T-helper 22 cell (primary cell): ENCODE measurements at regions not wholly inside any gene's neighbourhood (a gene's known extent, or its start where the extent isn't known, plus 50 kb on each side); places are given as distances from the start of the nearest gene placed in this dataset.

Experiments used
- DNase-seq: peaks from one replicate; pipeline ENCODE4 v3.0.0-alpha.2; 2020; ENCODE audit warnings: low read depth

GRCh38 chr13:78334059-78334458 is 269.3 kb downstream of the POU4F1 start:
- DNase-seq: no peak

- DNase-seq: no peak
Measured at GRCh38 chr13:78326633-78327032, 276.7 kb downstream of the POU4F1 start.

- DNase-seq: no peak
Measured at GRCh38 chr13:78325585-78325984, 277.8 kb downstream of the POU4F1 start.

- DNase-seq: no peak
Measured at GRCh38 chr13:78323848-78324247, 279.5 kb downstream of the POU4F1 start.

DNA sequence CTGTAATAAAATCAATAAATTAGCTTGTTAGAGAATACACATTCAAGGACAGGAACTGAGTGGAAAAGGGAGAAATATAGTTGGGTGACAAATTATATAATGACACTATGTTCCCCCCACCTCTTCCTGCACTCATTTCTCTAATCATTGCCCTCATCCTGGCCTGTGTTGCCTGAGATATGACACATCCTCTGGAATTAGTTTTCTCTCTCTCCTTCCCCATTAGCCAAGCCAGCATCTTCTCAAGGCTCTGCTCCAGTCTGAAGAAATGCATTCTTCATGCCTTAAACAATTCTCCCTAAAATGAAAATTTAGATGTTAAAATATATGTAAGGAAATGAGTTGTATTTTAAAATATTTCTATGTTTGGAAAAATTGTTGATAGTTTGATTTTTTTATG is 280.3 kb downstream of the POU4F1 start:
- no peak for DNase-seq

GRCh38 chr13:78319101-78319627 is 284.2 kb downstream of the POU4F1 start:
- DNase-seq: no peak

GRCh38 chr13:78317030-78317429 is 286.3 kb downstream of the POU4F1 start:
- DNase-seq: no peak

DNA sequence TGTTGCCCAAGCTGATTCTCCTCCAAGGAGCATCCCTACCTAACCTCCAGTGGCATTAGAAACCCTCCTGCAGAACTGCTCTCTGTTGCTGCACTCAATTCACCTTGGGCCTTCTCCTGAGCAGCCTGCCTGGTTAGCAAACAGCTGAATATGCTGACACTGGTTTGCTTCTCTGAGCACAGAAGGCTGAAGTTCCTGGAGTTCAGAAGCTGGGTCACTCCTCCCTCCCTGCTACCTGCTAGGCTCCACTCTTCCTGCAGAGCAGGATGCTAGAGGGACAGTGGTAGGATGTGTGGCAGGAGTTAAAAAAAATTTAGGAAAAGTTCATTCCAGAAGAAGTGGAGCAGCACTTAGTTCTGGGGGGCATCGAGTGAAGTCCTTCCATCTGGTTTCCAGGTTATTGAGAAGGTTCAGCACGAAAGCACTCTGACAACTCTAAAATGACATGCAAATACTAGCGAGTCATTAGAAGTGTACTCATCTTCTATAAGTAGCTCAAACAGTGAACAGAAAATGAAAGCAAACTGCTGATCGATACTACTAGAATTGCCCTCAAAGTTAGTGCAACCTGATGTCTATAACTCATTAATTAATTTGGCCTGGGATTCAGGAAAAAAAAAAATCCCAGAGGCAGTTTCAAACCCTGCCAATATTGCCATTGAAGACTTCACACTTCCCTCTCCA is 293.7 kb downstream of the POU4F1 start:
- no peak for DNase-seq

GRCh38 chr13:78306519-78307206 is 296.7 kb downstream of the POU4F1 start:
- DNase-seq: no peak

DNA sequence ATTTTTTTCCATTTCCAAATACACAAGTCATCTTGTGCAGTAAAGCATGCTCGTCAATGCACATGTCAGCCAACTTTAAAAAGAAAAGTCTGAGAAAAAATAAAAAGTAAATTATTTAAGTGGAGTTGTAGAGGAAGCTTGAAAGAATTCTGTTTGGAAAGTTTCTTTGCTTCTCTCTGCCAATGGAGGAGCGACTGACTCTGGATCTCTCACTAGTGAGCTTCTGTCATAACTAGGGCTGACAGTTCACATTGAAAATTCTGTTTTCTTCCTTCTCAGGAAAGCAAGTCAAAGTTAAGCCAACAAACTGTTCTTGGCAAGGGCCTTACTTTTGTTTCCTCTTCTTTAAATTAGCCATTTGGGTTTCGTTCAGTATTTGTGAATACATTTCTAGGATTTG is 298.2 kb downstream of the POU4F1 start:
- DNase-seq: no peak

GRCh38 chr13:78299832-78300623 is 303.3 kb downstream of the POU4F1 start:
- DNase-seq: no peak

DNA sequence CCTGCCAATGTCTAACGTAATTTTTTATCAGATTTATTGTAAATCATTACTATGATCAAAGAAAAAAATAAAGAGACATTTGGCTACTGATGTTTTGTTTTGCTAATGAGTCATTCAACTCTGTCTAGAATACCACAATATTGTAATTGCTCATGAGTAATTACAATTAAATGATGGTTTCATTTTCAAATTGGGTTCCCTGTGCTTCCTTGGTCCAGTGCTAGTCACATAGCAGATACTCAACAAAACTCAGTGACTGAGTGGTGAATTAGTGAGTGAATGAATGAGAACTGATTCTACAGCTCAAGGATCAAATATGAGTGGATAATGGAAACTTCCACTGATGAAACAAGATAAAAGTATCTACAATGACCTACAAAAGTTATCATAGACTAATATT is 304.7 kb downstream of the POU4F1 start:
- no peak for DNase-seq

- DNase-seq: no peak
Measured at GRCh38 chr13:78286748-78287147, 316.6 kb downstream of the POU4F1 start.

DNA sequence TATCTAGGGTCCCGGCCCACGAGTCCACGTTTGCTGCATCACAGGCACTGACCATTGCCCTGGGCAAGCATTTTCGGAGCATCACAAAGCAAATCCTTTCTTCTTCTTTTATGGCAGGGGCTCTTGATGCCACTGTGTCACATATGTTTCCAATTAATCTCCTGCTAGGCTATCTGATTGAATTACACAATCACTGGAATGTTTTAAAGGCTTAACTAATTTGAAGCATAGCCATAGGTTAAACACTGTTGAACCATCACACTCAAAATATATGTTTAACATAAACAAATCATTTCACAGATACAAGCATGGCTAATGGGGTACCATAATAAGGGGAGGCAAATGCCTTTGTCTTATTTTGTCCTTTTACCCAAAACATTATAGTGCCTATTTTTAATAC is 338.3 kb downstream of the POU4F1 start:
- no peak for DNase-seq

GRCh38 chr13:78258304-78258703 is 339.7 kb upstream of the EDNRB start:
- DNase-seq: no peak

DNA sequence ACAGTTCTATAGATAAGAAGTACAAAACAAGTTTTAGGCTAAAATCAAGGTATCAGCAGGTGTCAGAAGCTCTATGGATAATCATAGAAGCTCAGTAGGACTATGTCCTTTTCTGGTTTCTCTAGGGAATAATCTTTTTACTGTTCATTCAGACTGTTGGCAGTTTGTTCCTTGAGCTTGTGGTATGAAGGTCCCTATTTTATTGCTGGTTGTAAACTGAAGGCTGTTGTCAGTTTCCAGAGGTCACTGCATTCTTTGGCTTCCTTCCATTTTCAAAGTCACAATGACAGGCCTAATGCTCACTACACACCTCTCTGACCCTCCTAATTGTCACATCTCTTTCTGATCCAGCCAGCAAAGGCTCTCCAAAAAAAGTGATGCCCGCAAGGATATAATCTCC is 337.9 kb upstream of the EDNRB start:
- no peak for DNase-seq

- DNase-seq: no peak
Measured at GRCh38 chr13:78254113-78254512, 335.5 kb upstream of the EDNRB start.

- DNase-seq: no peak
Measured at GRCh38 chr13:78247362-78247761, 328.7 kb upstream of the EDNRB start.

DNA sequence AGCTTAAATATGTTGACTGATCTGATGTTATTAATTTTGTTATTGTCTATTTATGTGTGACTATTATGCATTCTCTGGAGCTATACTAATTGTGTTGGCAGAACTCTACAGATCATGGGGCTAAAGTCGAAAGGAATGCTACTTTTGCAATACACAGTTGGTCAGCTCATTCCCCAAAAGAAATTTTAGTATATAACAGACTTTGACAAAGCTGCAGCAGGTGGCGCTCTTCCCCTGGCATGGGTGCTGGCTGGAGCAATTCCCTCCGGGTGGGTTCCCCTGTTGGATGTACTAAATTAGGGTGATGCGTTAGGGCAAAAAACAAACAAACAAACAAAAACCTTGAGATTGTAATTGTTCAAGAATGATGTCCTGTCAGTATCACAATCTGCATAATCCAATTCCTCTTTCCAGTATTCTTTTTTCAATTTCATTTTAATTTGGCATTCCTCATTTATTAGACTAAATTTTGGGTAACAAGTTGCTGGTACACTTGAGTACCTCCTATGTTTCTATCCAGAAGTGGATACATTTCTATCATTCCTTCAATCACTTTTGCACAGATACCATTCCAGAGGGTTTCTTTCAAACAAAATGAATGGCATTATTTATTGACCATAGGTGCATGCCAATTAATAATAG is 322.8 kb upstream of the EDNRB start:
- no peak for DNase-seq

GRCh38 chr13:78239714-78240113 is 321.1 kb upstream of the EDNRB start:
- DNase-seq: no peak

DNA sequence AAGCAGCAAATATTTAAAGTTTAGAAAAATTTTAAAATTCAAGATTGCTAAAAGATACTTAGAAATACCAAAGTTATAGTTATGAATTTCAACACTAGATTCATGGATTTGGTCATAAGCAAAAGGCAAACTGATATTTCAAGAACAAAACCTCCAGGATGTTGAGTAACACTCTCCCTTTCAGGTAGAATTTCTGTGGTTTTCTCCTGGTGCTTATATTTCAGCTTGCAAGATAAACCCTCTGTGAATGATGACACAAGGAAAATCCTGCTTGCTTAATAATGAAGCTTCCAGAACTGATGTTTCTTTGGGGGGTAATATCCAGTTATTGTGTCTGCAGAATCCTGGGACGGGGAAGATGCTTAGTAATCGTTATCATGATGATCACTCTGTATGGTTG is 320.3 kb upstream of the EDNRB start:
- no peak for DNase-seq

- no peak for DNase-seq
Measured at GRCh38 chr13:78228940-78229339, 310.3 kb upstream of the EDNRB start.
